BLaER1 treated with 17β-estradiol and CSF1 and Interleukin-3, amounts not matched to agents 10 nM and 100 nM (cell line): ENCODE measurements at regions not wholly inside any gene's neighbourhood (a gene's known extent, or its start where the extent isn't known, plus 50 kb on each side); places are given as distances from the start of the nearest gene placed in this dataset.

Experiments used
- H3K27ac ChIP-seq, 11 experiments: shearing (Covaris generic); formaldehyde crosslinking; 2 replicates each; pipeline ENCODE4 v1.8.1; 2022
- H3K27me3 ChIP-seq, 11 experiments: shearing (Covaris generic); formaldehyde crosslinking; 2 replicates each; pipeline ENCODE4 v1.8.1; 2022
- H3K36me3 ChIP-seq, 11 experiments: shearing (Covaris generic); formaldehyde crosslinking; 2 replicates each; pipeline ENCODE4 v1.8.1; 2022
- H3K4me1 ChIP-seq, 10 experiments: shearing (Covaris generic); formaldehyde crosslinking; 2 replicates each; pipeline ENCODE4 v1.8.1; 2022
- H3K4me2 ChIP-seq, 11 experiments: shearing (Covaris generic); formaldehyde crosslinking; 2 replicates each; pipeline ENCODE4 v1.8.1; 2022
- H3K4me3 ChIP-seq, 10 experiments: shearing (Covaris generic); formaldehyde crosslinking; 2 replicates each; pipeline ENCODE4 v1.8.1; 2022
- H3K9ac ChIP-seq, 11 experiments: shearing (Covaris generic); formaldehyde crosslinking; 2 replicates each; pipeline ENCODE4 v1.8.1; 2022
- H3K9me3 ChIP-seq, 11 experiments: shearing (Covaris generic); formaldehyde crosslinking; replicated peaks in 1 of 11; 2 replicates each; pipeline ENCODE4 v1.8.1; 2022
- H4K20me1 ChIP-seq, 11 experiments: shearing (Covaris generic); formaldehyde crosslinking; 2 replicates each; pipeline ENCODE4 v1.8.1; 2022
- Cebpa-rat ChIP-seq, 11 experiments: shearing (Covaris generic); IDR thresholded peaks; 2 replicates each; pipeline ENCODE4 v1.8.1; 2022

DNA sequence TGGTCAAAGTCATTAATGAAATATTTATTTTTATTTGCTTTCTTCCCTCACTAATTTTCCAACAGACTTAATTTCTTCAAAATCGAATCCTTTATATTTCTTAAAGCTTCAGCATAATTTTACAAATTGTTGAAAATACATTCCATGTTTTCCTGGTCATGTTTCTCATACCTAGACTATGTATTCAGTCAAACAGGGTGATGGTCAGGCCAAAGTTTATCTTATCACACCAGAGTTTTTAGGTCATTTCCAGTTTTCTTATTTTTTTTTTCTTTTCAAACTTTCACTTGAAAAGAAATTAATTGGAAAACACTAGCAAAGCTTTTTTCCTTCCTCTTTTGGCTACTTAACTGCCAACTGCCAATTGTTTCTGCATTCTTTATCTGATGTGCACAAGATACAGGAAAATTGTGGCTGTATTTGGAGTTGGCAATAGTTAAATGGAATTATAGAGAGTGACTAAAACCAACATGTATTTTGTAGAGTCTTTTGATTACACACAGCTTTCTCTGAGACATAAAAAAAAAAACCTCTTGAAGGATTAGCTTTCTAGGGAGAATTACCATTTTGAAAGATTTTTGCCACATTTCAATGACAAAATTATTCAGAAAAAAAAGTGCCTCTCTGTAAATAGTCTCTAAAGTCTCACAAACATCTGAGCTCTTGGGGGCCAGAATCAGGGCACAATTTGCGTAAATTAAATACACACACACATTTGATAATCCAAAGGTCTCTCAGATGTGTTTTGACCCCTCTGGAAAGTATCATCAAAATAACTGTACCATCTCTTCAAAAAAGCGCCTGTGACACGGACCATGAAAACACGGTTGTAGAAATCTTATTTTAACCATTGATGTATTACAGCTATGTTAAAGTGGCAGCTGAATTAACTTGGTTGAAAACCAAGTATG, 603.2 kb upstream of the KCNMB2 start:
- Histone ChIP-seq H4K20me1 (no peaks in the 10 kb centered on the region), H3K36me3 (peaks cover 0 to 4% (median 0%) of the 10 kb centered on the region in 11 experiments; a peak in 2 of 22 replicates), H3K27ac (peak overlapping the region in 9 of 11 experiments; percentile 1 to 75 (median 66); a peak in 16 of 22 replicates), H3K4me1 (peaks cover 48 to 100% (median 83%) of the 10 kb centered on the region in 10 experiments), H3K4me2 (peak overlapping the region; percentile 38 to 88 (median 67); a peak in 21 of 22 replicates), H3K27me3 (peaks cover 0 to 8% (median 0%) of the 10 kb centered on the region in 11 experiments; a peak in 1 of 22 replicates), H3K9me3 (peaks cover 0 to 13% (median 3%) of the 10 kb centered on the region in 11 experiments; a peak in 7 of 22 replicates), H3K9ac (peak overlapping the region in 8 of 11 experiments; percentile 7 to 65 (median 44); a peak in 13 of 22 replicates), H3K4me3 (peak overlapping the region in 2 of 10 experiments; percentile 6; a peak in 1 of 20 replicates)
- no peak for TF ChIP-seq Cebpa-rat (IDR thresholded peaks at IDR 0.05)

DNA sequence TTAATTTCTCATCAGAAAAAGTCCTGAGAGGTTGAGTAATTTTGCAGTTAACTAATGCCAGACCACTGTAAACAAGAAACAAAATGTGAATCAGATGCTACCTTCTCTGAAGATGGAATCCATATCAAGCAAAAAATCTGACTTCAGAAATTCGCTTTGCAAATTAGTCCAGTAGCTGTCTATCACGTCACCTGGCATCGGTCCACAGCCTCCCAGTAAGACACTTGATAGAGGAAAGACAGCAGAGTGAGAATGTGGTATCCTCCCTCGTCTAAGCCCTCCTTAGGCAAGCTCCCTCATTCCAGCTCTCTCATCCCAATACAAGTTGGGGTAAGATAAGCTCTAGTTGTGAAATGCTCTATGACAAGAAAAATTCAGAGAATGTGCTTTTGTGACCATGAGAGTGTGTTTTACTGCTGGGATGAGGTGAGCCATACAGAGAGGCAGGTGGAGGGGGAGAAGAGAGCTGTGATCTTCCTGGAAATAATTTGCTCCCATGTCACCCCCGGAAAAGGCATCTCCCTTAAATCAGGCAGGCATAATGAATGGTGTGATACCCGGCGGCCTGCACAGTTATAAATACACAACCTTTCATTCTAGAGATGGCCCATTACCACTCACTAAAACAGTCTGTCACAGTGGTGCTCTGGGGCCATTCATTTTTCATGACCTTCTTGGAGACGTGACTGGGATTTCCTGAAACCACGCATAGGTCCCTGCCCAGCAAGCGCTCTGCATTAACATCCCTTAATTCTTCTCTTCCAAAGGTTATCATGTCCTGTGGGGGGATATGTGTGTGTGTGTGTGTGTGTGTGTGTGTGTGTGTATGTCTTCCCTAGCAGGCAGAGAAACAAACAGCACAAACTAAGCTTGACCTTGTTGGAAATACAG, 602.0 kb upstream of the KCNMB2 start:
- Histone ChIP-seq H3K27me3 (peaks cover 0 to 8% (median 0%) of the 10 kb centered on the region in 11 experiments; a peak in 1 of 22 replicates), H3K9me3 (peaks cover 0 to 25% (median 12%) of the 10 kb centered on the region in 11 experiments; a peak in 10 of 22 replicates), H3K4me2 (peak overlapping the region; percentile 53 to 88 (median 72))

DNA sequence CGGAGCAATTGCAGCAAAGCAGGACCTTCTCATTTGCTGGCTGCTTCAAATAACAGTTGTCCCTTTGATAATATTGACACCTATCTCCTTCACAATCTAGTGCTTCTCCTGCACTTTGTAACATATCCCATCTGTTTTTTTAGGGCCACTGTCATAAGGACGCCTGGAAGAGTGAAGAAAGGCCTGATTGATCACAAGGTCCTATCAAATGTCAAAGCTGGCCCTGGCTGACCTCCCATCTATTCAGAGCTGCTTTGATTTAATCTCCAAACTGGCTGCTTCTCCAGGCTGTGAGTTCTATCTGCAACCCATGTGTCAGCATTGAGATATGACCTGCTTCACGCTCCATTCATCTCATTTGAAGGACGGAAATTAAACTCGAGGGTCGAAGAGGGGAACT, 601.2 kb upstream of the KCNMB2 start:
- Histone ChIP-seq H3K27ac (peak overlapping the region in 8 of 11 experiments; percentile 53 to 75 (median 64); a peak in 16 of 22 replicates), H3K9ac (peak overlapping the region in 7 of 11 experiments; percentile 10 to 59 (median 34); a peak in 10 of 22 replicates), H3K4me1 (peaks cover 34 to 87% (median 64%) of the 10 kb centered on the region in 10 experiments)

More for the DNA sequence above, 602.0 kb upstream of the KCNMB2 start:
- Histone ChIP-seq H4K20me1 (no peaks in the 10 kb centered on the region), H3K27ac (peak overlapping the region in 8 of 11 experiments; percentile 53 to 75 (median 64); a peak in 15 of 22 replicates), H3K36me3 (peaks cover 0 to 10% (median 0%) of the 10 kb centered on the region in 11 experiments; a peak in 3 of 22 replicates), H3K4me1 (peaks cover 38 to 95% (median 71%) of the 10 kb centered on the region in 10 experiments), H3K4me3 (peak overlapping the region in 2 of 10 experiments; percentile 34; a peak in 3 of 20 replicates), H3K9ac (peak overlapping the region in 6 of 11 experiments; percentile 24 to 59 (median 40); a peak in 10 of 22 replicates)
- no peak for TF ChIP-seq Cebpa-rat (IDR thresholded peaks at IDR 0.05)

DNA sequence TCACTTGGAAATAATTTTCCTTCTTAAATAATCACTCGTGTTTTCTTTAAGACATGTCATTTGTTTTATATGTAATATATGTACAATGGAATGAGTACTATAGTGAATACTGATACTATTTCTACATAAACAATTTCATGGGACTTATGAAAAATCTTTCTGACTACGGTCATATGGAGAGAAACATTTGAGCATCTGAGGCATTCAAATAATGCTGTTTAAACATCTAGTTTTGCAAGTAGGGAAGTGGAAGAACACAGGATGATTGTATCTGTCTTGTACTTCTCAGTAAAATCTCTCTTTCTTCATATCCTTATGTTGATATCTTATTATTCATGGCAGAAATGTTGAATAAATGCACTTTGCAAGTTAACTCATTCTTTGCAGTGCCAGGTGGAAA, 599.5 kb upstream of the KCNMB2 start:
- Histone ChIP-seq H3K4me1 (peaks cover 31 to 71% (median 50%) of the 10 kb centered on the region in 10 experiments), H3K36me3 (peaks cover 0 to 10% (median 0%) of the 10 kb centered on the region in 11 experiments; a peak in 3 of 22 replicates), H3K27ac (no peak overlapping the region), H4K20me1 (no peaks in the 10 kb centered on the region), H3K4me2 (peak overlapping the region in 2 of 11 experiments; percentile 14 to 38; a peak in 5 of 22 replicates), H3K9me3 (peaks cover 0 to 42% (median 28%) of the 10 kb centered on the region in 11 experiments; a peak in 13 of 22 replicates), H3K27me3 (peaks cover 0 to 8% (median 0%) of the 10 kb centered on the region in 11 experiments; a peak in 1 of 22 replicates), H3K9ac (no peak overlapping the region), H3K4me3 (no peak overlapping the region)
- TF ChIP-seq Cebpa-rat (IDR thresholded peaks at IDR 0.05), result no peak

More for the DNA sequence above, 601.2 kb upstream of the KCNMB2 start:
- Histone ChIP-seq H4K20me1 (no peaks in the 10 kb centered on the region), H3K4me3 (peak overlapping the region in 2 of 10 experiments; percentile 18 to 34; a peak in 2 of 20 replicates), H3K36me3 (peaks cover 0 to 10% (median 0%) of the 10 kb centered on the region in 11 experiments; a peak in 3 of 22 replicates), H3K4me2 (peak overlapping the region; percentile 53 to 88 (median 72)), H3K9me3 (peaks cover 0 to 29% (median 16%) of the 10 kb centered on the region in 11 experiments; a peak in 12 of 22 replicates), H3K27me3 (peaks cover 0 to 8% (median 0%) of the 10 kb centered on the region in 11 experiments; a peak in 1 of 22 replicates)
- no peak for TF ChIP-seq Cebpa-rat (IDR thresholded peaks at IDR 0.05)

DNA sequence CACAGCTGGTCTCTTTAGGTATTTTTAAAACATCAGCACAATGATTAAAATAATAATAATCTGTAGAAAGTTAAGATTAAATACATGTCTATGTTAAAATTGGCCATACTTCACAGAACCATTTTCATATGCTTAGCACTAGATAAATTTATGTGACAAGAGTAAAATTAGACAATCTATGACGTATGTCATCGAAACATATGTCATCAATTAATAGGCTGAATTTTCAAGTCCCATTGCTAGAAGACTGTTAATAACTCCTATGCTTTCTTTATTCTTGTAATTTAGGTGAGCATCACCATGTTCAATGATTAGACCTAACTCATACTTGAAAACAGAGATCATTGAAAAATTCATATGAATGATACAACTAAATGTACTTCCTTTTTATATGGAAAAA, 593.3 kb upstream of the KCNMB2 start:
- H3K4me3 ChIP-seq, result no peak overlapping the region
- H3K9ac ChIP-seq, result no peak overlapping the region
- no peak overlapping the region for H3K4me2 ChIP-seq
- H4K20me1 ChIP-seq, result no peaks in the 10 kb centered on the region
- H3K4me1 ChIP-seq, result peaks cover 21 to 44% (median 29%) of the 10 kb centered on the region in 10 experiments
- peaks cover 23 to 92% (median 74%) of the 10 kb centered on the region in 11 experiments for H3K9me3 ChIP-seq
- H3K27me3 ChIP-seq, result no peaks in the 10 kb centered on the region
- no peak for TF ChIP-seq Cebpa-rat (IDR thresholded peaks at IDR 0.05)
- H3K36me3 ChIP-seq, result peaks cover 0 to 35% (median 0%) of the 10 kb centered on the region in 11 experiments; a peak in 7 of 22 replicates
- no peak overlapping the region for H3K27ac ChIP-seq

DNA sequence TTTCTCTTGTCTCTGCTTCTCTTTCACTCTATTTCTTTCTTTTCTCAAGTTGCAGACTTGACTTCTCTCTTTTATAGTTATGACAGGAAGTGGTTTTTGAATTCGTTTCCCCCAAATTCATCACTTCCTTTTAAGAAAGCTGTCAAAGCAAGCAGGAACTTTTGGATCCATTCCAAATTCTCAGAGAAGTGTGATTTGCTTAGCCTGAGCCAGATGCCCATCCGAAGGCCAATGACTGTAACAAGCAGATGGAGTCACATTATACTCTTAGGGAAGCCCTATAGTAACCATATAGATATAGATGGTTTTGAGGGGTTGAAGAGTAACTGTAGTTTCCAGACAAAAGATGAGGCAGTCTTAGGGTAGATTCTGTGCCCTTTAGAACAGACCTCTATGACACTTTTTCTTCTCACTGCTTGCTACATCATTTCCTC, 592.0 kb upstream of the KCNMB2 start:
- H4K20me1 ChIP-seq, result no peaks in the 10 kb centered on the region
- no peak overlapping the region for H3K9ac ChIP-seq
- H3K4me1 ChIP-seq, result peaks cover 21 to 46% (median 39%) of the 10 kb centered on the region in 10 experiments
- peaks cover 23 to 82% (median 62%) of the 10 kb centered on the region in 11 experiments for H3K9me3 ChIP-seq
- no peak for TF ChIP-seq Cebpa-rat (IDR thresholded peaks at IDR 0.05)
- H3K4me3 ChIP-seq, result peak overlapping the region in 5 of 10 experiments; percentile 3 to 37 (median 12); a peak in 5 of 20 replicates
- no peaks in the 10 kb centered on the region for H3K27me3 ChIP-seq
- peak overlapping the region in 7 of 11 experiments; percentile 26 to 57 (median 43); a peak in 12 of 22 replicates for H3K27ac ChIP-seq
- H3K4me2 ChIP-seq, result peak overlapping the region; percentile 21 to 63 (median 48)
- H3K36me3 ChIP-seq, result peaks cover 0 to 28% (median 0%) of the 10 kb centered on the region in 11 experiments; a peak in 6 of 22 replicates

DNA sequence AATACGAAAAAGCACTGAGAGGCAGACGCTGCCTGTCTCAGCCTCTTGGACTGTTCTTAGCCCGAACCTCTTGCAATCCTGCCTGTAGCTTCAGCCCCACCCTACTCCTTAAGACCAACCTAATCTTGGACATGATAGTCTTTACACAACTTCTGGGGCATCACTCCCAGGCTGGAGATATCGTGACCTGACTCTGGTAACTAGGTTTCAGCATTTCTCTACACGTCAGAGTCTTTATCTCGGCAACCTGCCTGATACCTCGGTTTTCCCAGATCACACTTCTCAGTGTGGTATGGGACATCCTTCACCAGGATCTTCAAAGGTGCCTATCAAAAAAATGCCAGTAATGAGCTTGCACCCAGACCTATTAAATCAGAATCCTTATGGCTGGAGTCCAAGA, 590.2 kb upstream of the KCNMB2 start:
- no peaks in the 10 kb centered on the region for H3K27me3 ChIP-seq
- no peak overlapping the region for H3K27ac ChIP-seq
- H3K4me2 ChIP-seq, result peak overlapping the region in 4 of 11 experiments; percentile 8 to 26 (median 22); a peak in 9 of 22 replicates
- H3K9me3 ChIP-seq, result peaks cover 23 to 78% (median 59%) of the 10 kb centered on the region in 11 experiments
- H3K36me3 ChIP-seq, result peaks cover 0 to 30% (median 0%) of the 10 kb centered on the region in 11 experiments; a peak in 6 of 22 replicates
- no peak overlapping the region for H3K9ac ChIP-seq
- TF ChIP-seq Cebpa-rat (IDR thresholded peaks at IDR 0.05), result no peak
- H3K4me3 ChIP-seq, result peak overlapping the region in 2 of 10 experiments; percentile 22 to 36; a peak in 2 of 20 replicates
- H3K4me1 ChIP-seq, result peaks cover 21 to 63% (median 53%) of the 10 kb centered on the region in 10 experiments
- H4K20me1 ChIP-seq, result no peaks in the 10 kb centered on the region
